HCT116 (cell line): ENCODE measurements at regions not wholly inside any gene's neighbourhood (a gene's known extent, or its start where the extent isn't known, plus 50 kb on each side); places are given as distances from the start of the nearest gene placed in this dataset.

Experiments used
- ATAC-seq: fragments of 200-7000 bp; cut with Tn5 transposase; 2 replicates; pipeline ENCODE4 v1.9.1; 2020; ENCODE audit warnings: mild to moderate bottlenecking, moderate library complexity
- BruUV-seq: library from RNA; stranded (reverse); fragments of 400-500 nt; replicated peaks from 2 replicates; lab custom pipeline; 2021; lab: Mats Ljungman, UMichigan
- CTCF ChIA-PET: fragments of 300-600 bp; sonication (Branson Sonifier 250); formaldehyde crosslinking; loops from one replicate; lab custom pipeline; 2021; ENCODE audit warnings: antibody characterized with exemption; lab: Charles Lee
- POLR2A ChIA-PET: fragments of 300-600, 350-600 bp; sonication (Branson Sonifier 250); formaldehyde crosslinking; loops from one replicate; lab custom pipeline; 2021; ENCODE audit warnings: antibody characterized with exemption; lab: Charles Lee
- RAD21 ChIA-PET, 2 experiments: fragments of 300-600 bp; sonication (Branson Sonifier 250); formaldehyde crosslinking; loops; one replicate each; lab custom pipeline; 2023; ENCODE audit warnings: low total read pairs in 2 of 2; ENCODE audit not compliant: uncharacterized antibody in 2 of 2, unreplicated experiment in 2 of 2, low non-redundant PET in 1 of 2; lab: Charles Lee
- DNase-seq: peaks from one replicate; pipeline ENCODE4 v3.0.0-alpha.2; 2010; ENCODE audit warnings: low read depth, low spot score
- H2AFZ ChIP-seq: fragments of 200-600 bp; shearing (Covaris generic), sonication (generic); 2 replicates; pipeline ENCODE4 v1.6.1; 2017; ENCODE audit warnings: low read depth, mixed run types, mixed read lengths, antibody characterized with exemption, low read length; ENCODE audit not compliant: poor library complexity, severe bottlenecking
- H3K27ac ChIP-seq: 2 replicates; pipeline ENCODE4 v1.5.1; 2012; ENCODE audit warnings: low read depth, low read length
- H3K27me3 ChIP-seq: fragments of 200-600 bp; sonication (generic); 2 replicates; pipeline ENCODE4 v1.6.1; 2016; ENCODE audit warnings: mixed run types, low read length, mixed read lengths; ENCODE audit not compliant: insufficient read depth
- H3K36me3 ChIP-seq, 2 experiments: fragments of 200-500 bp in 1 of 2; fragments of 200-600 bp in 1 of 2; sonication (Bioruptor generic) in 1 of 2; sonication (generic) in 1 of 2; 2 replicates each; pipeline versions ENCODE4 v1.5.1 to v1.6.1; 2014 to 2016; ENCODE audit warnings: low read length in 2 of 2, inconsistent platforms in 1 of 2, mixed read lengths in 1 of 2, mixed run types in 1 of 2; ENCODE audit not compliant: insufficient read depth in 2 of 2, control insufficient read depth in 1 of 2
- H3K4me1 ChIP-seq, 2 experiments: fragments of 200-600 bp in 1 of 2; sonication (generic) in 1 of 2; 2 replicates each; pipeline versions ENCODE4 v1.5.1 to v1.6.1; 2012 to 2017; ENCODE audit warnings: low read length in 2 of 2, inconsistent platforms in 1 of 2, mild to moderate bottlenecking in 1 of 2, mixed read lengths in 1 of 2, mixed run types in 1 of 2, moderate library complexity in 1 of 2; ENCODE audit not compliant: insufficient read depth in 2 of 2, control insufficient read depth in 1 of 2
- H3K4me2 ChIP-seq: fragments of 200-600 bp; sonication (generic); 2 replicates; pipeline ENCODE4 v1.6.1; 2017; ENCODE audit warnings: mixed run types, low read length, mixed read lengths
- H3K4me3 ChIP-seq, 2 experiments: fragments of 200-600 bp in 1 of 2; sonication (generic) in 1 of 2; replicated peaks in 1 of 2; 2 replicates each; pipeline ENCODE4 v1.5.1; 2011 to 2016; ENCODE audit warnings: low read length in 2 of 2, control low read depth in 1 of 2, low read depth in 1 of 2, mild to moderate bottlenecking in 1 of 2, mixed read lengths in 1 of 2, mixed run types in 1 of 2
- H3K79me2 ChIP-seq: fragments of 200-600 bp; sonication (generic); 2 replicates; pipeline ENCODE4 v1.6.1; 2017; ENCODE audit warnings: mild to moderate bottlenecking, mixed run types, low read length, moderate library complexity, mixed read lengths; ENCODE audit not compliant: insufficient read depth
- H3K9ac ChIP-seq: fragments of 200-600 bp; sonication (generic); 2 replicates; pipeline ENCODE4 v1.6.1; 2016; ENCODE audit warnings: low read length, mixed read lengths
- H3K9me2 ChIP-seq: fragments of 200-600 bp; sonication (generic), shearing (Covaris generic); 2 replicates; pipeline ENCODE4 v1.6.1; 2017; ENCODE audit warnings: mixed run types, mild to moderate bottlenecking, moderate library complexity; ENCODE audit not compliant: insufficient read depth
- H3K9me3 ChIP-seq, 2 experiments: fragments of 200-500 bp in 1 of 2; fragments of 200-600 bp in 1 of 2; sonication (Bioruptor generic) in 1 of 2; sonication (generic) in 1 of 2; 2 replicates each; pipeline ENCODE4 v1.6.1; 2014 to 2017; ENCODE audit warnings: low read length in 2 of 2, mixed read lengths in 2 of 2, inconsistent platforms in 1 of 2, low read depth in 1 of 2, mild to moderate bottlenecking in 1 of 2, mixed run types in 1 of 2, moderate library complexity in 1 of 2; ENCODE audit not compliant: control insufficient read depth in 1 of 2, insufficient read depth in 1 of 2
- H4K20me1 ChIP-seq: fragments of 200-600 bp; sonication (generic), shearing (Covaris generic); 2 replicates; pipeline ENCODE4 v1.6.1; 2017; ENCODE audit warnings: mixed run types, mild to moderate bottlenecking, moderate library complexity; ENCODE audit not compliant: insufficient read depth
- ATF3 ChIP-seq: IDR thresholded peaks from 2 replicates; pipeline ENCODE4 v1.6.1; 2012
- CEBPB ChIP-seq: IDR thresholded peaks from 2 replicates; pipeline ENCODE4 v1.6.1; 2012; ENCODE audit warnings: low read depth
- CTCF ChIP-seq, 3 experiments: fragments of 200-600 bp in 1 of 3; sonication (generic) in 1 of 3; IDR thresholded peaks in 2 of 3; conservative IDR thresholded peaks in 1 of 3; 2 replicates each; pipeline ENCODE4 v1.5.1; 2012 to 2017; ENCODE audit warnings: low read depth in 2 of 3, low read length in 2 of 3, antibody characterized with exemption in 1 of 3, borderline replicate concordance in 1 of 3, control low read depth in 1 of 3, mild to moderate bottlenecking in 1 of 3, mixed read lengths in 1 of 3, mixed run types in 1 of 3, moderate library complexity in 1 of 3; ENCODE audit not compliant: insufficient read depth in 1 of 3
- EGR1 ChIP-seq: IDR thresholded peaks from 2 replicates; pipeline ENCODE4 v1.6.1; 2012; ENCODE audit warnings: low read depth
- ELF1 ChIP-seq: IDR thresholded peaks from 2 replicates; pipeline ENCODE4 v1.6.1; 2012; ENCODE audit warnings: low read depth, borderline replicate concordance
- EZH2phosphoT487 ChIP-seq: fragments of 200-600 bp; IDR thresholded peaks from 2 replicates; pipeline ENCODE4 v1.6.1; 2018; ENCODE audit warnings: antibody characterized with exemption, borderline replicate concordance
- FOSL1 ChIP-seq: IDR thresholded peaks from 2 replicates; pipeline ENCODE4 v1.6.1; 2012; ENCODE audit warnings: low read depth
- JUND ChIP-seq: IDR thresholded peaks from 2 replicates; pipeline ENCODE4 v1.6.1; 2012
- POLR2A ChIP-seq: IDR thresholded peaks from 2 replicates; pipeline ENCODE4 v1.7.0; 2011; ENCODE audit warnings: borderline replicate concordance; ENCODE audit not compliant: insufficient read depth, insufficient read length; ENCODE audit errors: extremely low read depth
- RAD21 ChIP-seq: IDR thresholded peaks from 2 replicates; pipeline ENCODE4 v1.6.1; 2012; ENCODE audit warnings: low read depth, mild to moderate bottlenecking
- REST ChIP-seq: IDR thresholded peaks from 2 replicates; pipeline ENCODE4 v1.6.1; 2012; ENCODE audit warnings: low read depth
- SP1 ChIP-seq: IDR thresholded peaks from 2 replicates; pipeline ENCODE4 v1.6.1; 2012; ENCODE audit warnings: low read depth
- TCF7L2 ChIP-seq: IDR thresholded peaks from 2 replicates; pipeline ENCODE4 v1.7.0; 2011; ENCODE audit warnings: borderline replicate concordance, inconsistent platforms; ENCODE audit not compliant: insufficient read depth, insufficient read length; ENCODE audit errors: extremely low read depth
- YY1 ChIP-seq: IDR thresholded peaks from 2 replicates; pipeline ENCODE4 v1.6.1; 2011; ENCODE audit warnings: low read length, low read depth, moderate library complexity, mild to moderate bottlenecking; ENCODE audit not compliant: insufficient replicate concordance; ENCODE audit errors: extremely low read depth
- ZBTB33 ChIP-seq: IDR thresholded peaks from 2 replicates; pipeline ENCODE4 v1.6.1; 2011; ENCODE audit warnings: mild to moderate bottlenecking, low read length, moderate library complexity; ENCODE audit not compliant: insufficient replicate concordance; ENCODE audit errors: extremely low read depth
- ZFX ChIP-seq: fragments of 450-650 bp; IDR thresholded peaks from 2 replicates; pipeline ENCODE4 v1.6.1; 2017
- ZNF274 ChIP-seq: fragments of 200-500 bp; sonication (Bioruptor generic); IDR thresholded peaks from 2 replicates; pipeline ENCODE4 v1.6.1; 2014; ENCODE audit warnings: mild to moderate bottlenecking, low read depth, low read length, inconsistent platforms
- intact Hi-C: fragments of 100-400 bp; cut with micrococcal nuclease; formaldehyde crosslinking; loops from 2 replicates; pipeline ENCODE4 v1.10.0; 2022

GRCh38 chr4:8763966-8764901, 107.4 kb downstream of the HMX1 start:
- H4K20me1 ChIP-seq: no peaks in the 10 kb centered on the region
- H3K4me3 ChIP-seq: no peak overlapping the region
- H3K79me2 ChIP-seq: no peaks in the 10 kb centered on the region
- TF ChIP-seq REST: no peak
- TF ChIP-seq FOSL1: no peak
- TF ChIP-seq ZFX: no peak
- no peak for TF ChIP-seq YY1
- TF ChIP-seq JUND: no peak
- no peak for TF ChIP-seq ATF3
- no peak for TF ChIP-seq EGR1
- TF ChIP-seq ZNF274: no peak
- no peak for TF ChIP-seq CTCF (IDR thresholded peaks at IDR 0.05 in 2 of 3, conservative IDR thresholded peaks at IDR 0.05 in 1 of 3; ENCODE audit: borderline replicate concordance in 1 of 3, insufficient read depth in 1 of 3, low read depth in 2 of 3, low read length in 2 of 3)
- no peak for TF ChIP-seq CEBPB
- no peak for TF ChIP-seq ELF1
- TF ChIP-seq TCF7L2: no peak
- no peak for TF ChIP-seq RAD21
- no peak for TF ChIP-seq POLR2A
- no peak for TF ChIP-seq SP1
- no peak for TF ChIP-seq EZH2phosphoT487
- no peak for TF ChIP-seq ZBTB33
- no peaks in the 10 kb centered on the region for H3K4me1 ChIP-seq
- H3K36me3 ChIP-seq: no peaks in the 10 kb centered on the region
- RAD21 ChIA-PET: no interaction called here
- H3K9me3 ChIP-seq: no peaks in the 10 kb centered on the region
- CTCF ChIA-PET: no interaction called here
- H3K27ac ChIP-seq: no peak overlapping the region
- 0 out of 2 replicates have a peak, but pooled peaks cover 3% of the 10 kb centered on the region for H3K27me3 ChIP-seq
- H3K4me2 ChIP-seq: no peak overlapping the region
- intact Hi-C loops: no loop called here
- no peak overlapping the region for H3K9ac ChIP-seq
- no peak overlapping the region for H2AFZ ChIP-seq
- H3K9me2 ChIP-seq: no peaks in the 10 kb centered on the region
- POLR2A ChIA-PET: no interaction called here
- ATAC-seq: no peak
- no peak for DNase-seq
- no TSS peak for BruUV-seq
